ENCODE measurements at regions not wholly inside any gene's neighbourhood (a gene's known extent, or its start where the extent isn't known, plus 50 kb on each side); places are given as distances from the start of the nearest gene placed in this dataset.
A peak's percentile ranks its signal among the peaks of the same experiment; 100 is the strongest.

DNA sequence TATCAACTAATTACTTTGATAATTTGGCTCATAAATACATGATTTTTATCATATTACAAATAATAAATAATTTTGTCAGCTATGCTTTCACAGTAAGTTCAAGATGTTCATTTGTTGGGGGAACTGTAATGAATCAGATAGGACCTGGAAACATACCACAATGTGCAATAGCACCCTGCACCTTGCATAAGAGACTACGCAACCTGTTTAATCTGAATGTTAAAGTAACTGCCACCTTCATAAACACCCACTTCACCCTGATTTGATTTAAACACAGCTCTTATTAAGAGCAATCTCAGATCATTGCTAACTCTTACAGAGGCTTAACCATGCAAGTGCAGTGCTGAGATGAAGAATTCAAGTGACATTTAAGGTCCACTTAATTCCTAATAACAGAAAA is 69.1 kb upstream of the GABRA1 start:
- ATAC-seq (ENCODE audit: insufficient read depth, low FRiP score) = no peak

DNA sequence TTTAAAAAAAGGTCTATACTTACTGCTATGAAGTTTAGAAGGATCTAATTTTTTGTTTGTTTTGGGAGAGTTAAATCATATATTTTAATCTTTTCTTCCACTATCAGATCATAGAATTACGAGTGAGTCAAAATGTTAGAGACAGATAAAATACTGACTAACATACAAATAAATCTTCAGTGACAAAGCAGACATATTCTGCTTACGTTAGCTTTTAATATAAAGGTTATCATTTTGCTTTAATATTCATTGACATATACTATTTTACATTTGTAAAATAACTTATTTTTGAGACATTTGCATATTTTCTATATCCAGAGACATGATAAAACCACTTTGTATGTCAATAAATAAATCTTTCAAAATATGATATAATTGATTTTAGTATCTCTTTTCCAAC is 64.6 kb upstream of the GABRA1 start:
- Histone ChIP-seq H3K36me3 (ENCODE audit: control insufficient read depth in 4 of 4, insufficient read depth in 4 of 4, low read length in 4 of 4) (no peaks in the 10 kb centered on the region), H3K9me3 (ENCODE audit: control insufficient read depth in 4 of 4, insufficient read depth in 3 of 4, low read length in 3 of 4) (no peaks in the 10 kb centered on the region), H3K4me3 (no peak overlapping the region), H3K4me1 (ENCODE audit: control insufficient read depth in 5 of 5, insufficient read depth in 5 of 5, low read length in 5 of 5) (no peaks in the 10 kb centered on the region), H3K27ac (ENCODE audit: low read depth in 1 of 2, low read length in 1 of 2) (no peak overlapping the region), H3K27me3 (ENCODE audit: control insufficient read depth in 3 of 3, insufficient read depth in 3 of 3, low read length in 2 of 3) (no peaks in the 10 kb centered on the region), H3K9ac (ENCODE audit: insufficient read depth in 1 of 2, low read length in 2 of 2) (no peak overlapping the region)
- DNase-seq = no peak
- TF ChIP-seq, protein P1, sequence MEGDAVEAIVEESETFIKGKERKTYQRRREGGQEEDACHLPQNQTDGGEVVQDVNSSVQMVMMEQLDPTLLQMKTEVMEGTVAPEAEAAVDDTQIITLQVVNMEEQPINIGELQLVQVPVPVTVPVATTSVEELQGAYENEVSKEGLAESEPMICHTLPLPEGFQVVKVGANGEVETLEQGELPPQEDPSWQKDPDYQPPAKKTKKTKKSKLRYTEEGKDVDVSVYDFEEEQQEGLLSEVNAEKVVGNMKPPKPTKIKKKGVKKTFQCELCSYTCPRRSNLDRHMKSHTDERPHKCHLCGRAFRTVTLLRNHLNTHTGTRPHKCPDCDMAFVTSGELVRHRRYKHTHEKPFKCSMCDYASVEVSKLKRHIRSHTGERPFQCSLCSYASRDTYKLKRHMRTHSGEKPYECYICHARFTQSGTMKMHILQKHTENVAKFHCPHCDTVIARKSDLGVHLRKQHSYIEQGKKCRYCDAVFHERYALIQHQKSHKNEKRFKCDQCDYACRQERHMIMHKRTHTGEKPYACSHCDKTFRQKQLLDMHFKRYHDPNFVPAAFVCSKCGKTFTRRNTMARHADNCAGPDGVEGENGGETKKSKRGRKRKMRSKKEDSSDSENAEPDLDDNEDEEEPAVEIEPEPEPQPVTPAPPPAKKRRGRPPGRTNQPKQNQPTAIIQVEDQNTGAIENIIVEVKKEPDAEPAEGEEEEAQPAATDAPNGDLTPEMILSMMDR (IDR thresholded peaks at IDR 0.05; ENCODE audit: control extremely low read depth, extremely low read depth) = no peak
- WGBS, 2 donors = 58 to 60% methylated on average over 2 of the region's 2 CpGs
- ATAC-seq (ENCODE audit: insufficient read depth, low FRiP score) = no peak

More for the DNA sequence above, 69.1 kb upstream of the GABRA1 start:
- Histone ChIP-seq H3K4me3 (no peak overlapping the region), H3K27ac (ENCODE audit: low read depth in 1 of 2, low read length in 1 of 2) (no peak overlapping the region), H3K4me1 (ENCODE audit: control insufficient read depth in 5 of 5, insufficient read depth in 5 of 5, low read length in 5 of 5) (no peaks in the 10 kb centered on the region), H3K36me3 (ENCODE audit: control insufficient read depth in 4 of 4, insufficient read depth in 4 of 4, low read length in 4 of 4) (no peaks in the 10 kb centered on the region), H3K27me3 (ENCODE audit: control insufficient read depth in 3 of 3, insufficient read depth in 3 of 3, low read length in 2 of 3) (no peaks in the 10 kb centered on the region), H3K9me3 (ENCODE audit: control insufficient read depth in 4 of 4, insufficient read depth in 3 of 4, low read length in 3 of 4) (no peaks in the 10 kb centered on the region), H3K9ac (ENCODE audit: insufficient read depth in 1 of 2, low read length in 2 of 2) (no peak overlapping the region)
- no peak for DNase-seq
- TF ChIP-seq, protein P1 (IDR thresholded peaks at IDR 0.05; ENCODE audit: control extremely low read depth, extremely low read depth) = no peak
- WGBS, 2 donors = 67 to 84% methylated on average over 1 of the region's 1 CpG

DNA sequence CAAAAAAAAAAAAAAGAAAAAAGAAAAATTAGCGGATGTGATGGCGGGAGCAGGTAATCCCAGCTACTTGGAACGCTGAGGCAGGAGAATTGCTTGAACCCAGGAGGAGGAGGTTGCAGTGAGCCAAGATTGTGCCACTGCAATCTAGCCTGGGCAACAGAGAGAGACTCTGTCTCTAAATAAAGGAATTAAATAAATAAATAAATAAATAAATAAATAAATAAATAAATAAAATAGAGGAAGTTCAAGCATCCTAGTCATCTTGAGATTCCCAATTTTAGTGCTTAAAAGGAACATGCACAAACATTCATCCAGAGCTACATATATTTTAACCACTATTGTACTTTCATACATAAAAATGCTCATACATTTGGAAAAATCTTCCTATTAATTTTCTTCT is 61.2 kb upstream of the GABRA1 start:
- no peak for DNase-seq
- Histone ChIP-seq H3K4me1 (ENCODE audit: control insufficient read depth in 5 of 5, insufficient read depth in 5 of 5, low read length in 5 of 5) (peaks cover 0 to 10% (median 0%) of the 10 kb centered on the region in 5 donors), H3K4me3 (no peak overlapping the region), H3K9ac (ENCODE audit: insufficient read depth in 1 of 2, low read length in 2 of 2) (no peak overlapping the region), H3K9me3 (ENCODE audit: control insufficient read depth in 4 of 4, insufficient read depth in 3 of 4, low read length in 3 of 4) (no peaks in the 10 kb centered on the region), H3K27me3 (ENCODE audit: control insufficient read depth in 3 of 3, insufficient read depth in 3 of 3, low read length in 2 of 3) (no peaks in the 10 kb centered on the region), H3K36me3 (ENCODE audit: control insufficient read depth in 4 of 4, insufficient read depth in 4 of 4, low read length in 4 of 4) (no peaks in the 10 kb centered on the region), H3K27ac (ENCODE audit: low read depth in 1 of 2, low read length in 1 of 2) (no peak overlapping the region)
- no peak for ATAC-seq (ENCODE audit: insufficient read depth, low FRiP score)
- WGBS, 2 donors = 93 to 98% methylated on average over 3 of the region's 3 CpGs
- TF ChIP-seq, protein P1 (IDR thresholded peaks at IDR 0.05; ENCODE audit: control extremely low read depth, extremely low read depth) = no peak

DNA sequence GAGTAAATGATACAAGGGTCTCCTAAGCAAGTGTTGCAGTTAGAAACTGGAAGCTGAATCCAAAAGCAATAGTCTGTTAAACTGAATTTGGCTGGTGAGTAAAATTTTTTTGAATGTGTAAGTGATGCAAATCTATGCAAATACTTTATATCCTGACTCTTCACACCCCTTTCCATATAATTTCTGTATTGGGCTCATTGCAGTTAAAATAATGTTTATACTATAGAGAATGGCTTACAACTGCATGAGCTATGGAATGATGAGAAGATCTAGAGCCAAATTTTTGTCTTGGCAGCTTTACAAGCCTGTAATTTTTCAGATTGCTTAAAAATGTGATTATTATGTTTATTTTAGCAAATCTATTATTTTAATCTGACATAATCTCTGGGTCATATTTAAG is 57.0 kb upstream of the GABRA1 start:
- Histone ChIP-seq H3K36me3 (ENCODE audit: control insufficient read depth in 4 of 4, insufficient read depth in 4 of 4, low read length in 4 of 4) (no peaks in the 10 kb centered on the region), H3K4me3 (no peak overlapping the region), H3K27me3 (ENCODE audit: control insufficient read depth in 3 of 3, insufficient read depth in 3 of 3, low read length in 2 of 3) (peaks cover 0 to 2% (median 0%) of the 10 kb centered on the region in 3 donors), H3K9me3 (ENCODE audit: control insufficient read depth in 4 of 4, insufficient read depth in 3 of 4, low read length in 3 of 4) (no peaks in the 10 kb centered on the region), H3K27ac (ENCODE audit: low read depth in 1 of 2, low read length in 1 of 2) (no peak overlapping the region), H3K4me1 (ENCODE audit: control insufficient read depth in 5 of 5, insufficient read depth in 5 of 5, low read length in 5 of 5) (peaks cover 0 to 10% (median 0%) of the 10 kb centered on the region in 5 donors), H3K9ac (ENCODE audit: insufficient read depth in 1 of 2, low read length in 2 of 2) (no peak overlapping the region)
- peak in 2 of 3 donors; percentile 23 to 67 for DNase-seq
- TF ChIP-seq, protein P1 (IDR thresholded peaks at IDR 0.05; ENCODE audit: control extremely low read depth, extremely low read depth) = no peak
- ATAC-seq (ENCODE audit: insufficient read depth, low FRiP score) = no peak
